ENCODE measurements at regions not wholly inside any gene's neighbourhood (a gene's known extent, or its start where the extent isn't known, plus 50 kb on each side); places are given as distances from the start of the nearest gene placed in this dataset.

DNA sequence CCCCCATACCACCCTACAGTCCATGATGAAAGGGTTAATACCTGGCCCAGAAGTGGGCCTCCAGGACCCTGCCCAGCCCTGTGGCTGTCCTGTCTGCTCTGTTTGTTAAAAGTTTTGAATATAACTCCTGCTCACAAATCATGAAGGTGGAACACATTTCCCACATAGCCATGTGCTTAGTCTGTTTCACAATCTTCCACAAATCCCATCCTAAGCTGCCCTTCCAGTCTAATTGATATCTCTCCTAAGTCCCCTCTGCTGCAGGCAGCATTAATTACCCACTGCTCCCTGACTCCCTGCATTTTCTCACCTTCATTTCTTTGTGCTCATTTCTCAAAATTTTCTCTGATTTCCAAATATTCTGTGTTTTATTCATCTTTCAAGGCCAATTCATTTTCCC lies 142.6 kb downstream of the AASDH start:
- Histone ChIP-seq H3K27ac (ENCODE audit: low read depth, low read length) (no peak overlapping the region), H3K4me2 (ENCODE audit: low read length) (no peak overlapping the region), H3K4me3 (replicated peaks in 1 of 2; ENCODE audit: low read depth in 1 of 2, low read length in 2 of 2) (no peak overlapping the region), H3K9ac (ENCODE audit: low read length) (no peak overlapping the region), H3K4me1 (ENCODE audit: control insufficient read depth in 1 of 2, insufficient read depth in 2 of 2, low read length in 2 of 2) (no peaks in the 10 kb centered on the region), H3K27me3 (ENCODE audit: insufficient read depth, low read length) (no peaks in the 10 kb centered on the region), H3K9me3 (ENCODE audit: control insufficient read depth in 1 of 2, insufficient read depth in 1 of 2, low read depth in 1 of 2, low read length in 2 of 2) (no peaks in the 10 kb centered on the region), H3K9me2 (ENCODE audit: insufficient read depth) (no peaks in the 10 kb centered on the region), H4K20me1 (ENCODE audit: insufficient read depth) (no peaks in the 10 kb centered on the region), H3K79me2 (ENCODE audit: insufficient read depth, low read length) (no peaks in the 10 kb centered on the region), H3K36me3 (ENCODE audit: control insufficient read depth in 1 of 2, insufficient read depth in 2 of 2, low read length in 2 of 2) (no peaks in the 10 kb centered on the region), H2AFZ (ENCODE audit: low read depth, low read length, poor library complexity, severe bottlenecking) (no peak overlapping the region)
- no peak for TF ChIP-seq EGR1 (IDR thresholded peaks at IDR 0.05; ENCODE audit: low read depth)
- TF ChIP-seq, protein P1, sequence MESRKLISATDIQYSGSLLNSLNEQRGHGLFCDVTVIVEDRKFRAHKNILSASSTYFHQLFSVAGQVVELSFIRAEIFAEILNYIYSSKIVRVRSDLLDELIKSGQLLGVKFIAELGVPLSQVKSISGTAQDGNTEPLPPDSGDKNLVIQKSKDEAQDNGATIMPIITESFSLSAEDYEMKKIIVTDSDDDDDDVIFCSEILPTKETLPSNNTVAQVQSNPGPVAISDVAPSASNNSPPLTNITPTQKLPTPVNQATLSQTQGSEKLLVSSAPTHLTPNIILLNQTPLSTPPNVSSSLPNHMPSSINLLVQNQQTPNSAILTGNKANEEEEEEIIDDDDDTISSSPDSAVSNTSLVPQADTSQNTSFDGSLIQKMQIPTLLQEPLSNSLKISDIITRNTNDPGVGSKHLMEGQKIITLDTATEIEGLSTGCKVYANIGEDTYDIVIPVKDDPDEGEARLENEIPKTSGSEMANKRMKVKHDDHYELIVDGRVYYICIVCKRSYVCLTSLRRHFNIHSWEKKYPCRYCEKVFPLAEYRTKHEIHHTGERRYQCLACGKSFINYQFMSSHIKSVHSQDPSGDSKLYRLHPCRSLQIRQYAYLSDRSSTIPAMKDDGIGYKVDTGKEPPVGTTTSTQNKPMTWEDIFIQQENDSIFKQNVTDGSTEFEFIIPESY (IDR thresholded peaks at IDR 0.05; ENCODE audit: extremely low read depth, insufficient replicate concordance, low read length): no peak
- RAD21 ChIA-PET (ENCODE audit: low non-redundant PET in 1 of 2, low total read pairs in 2 of 2, uncharacterized antibody in 2 of 2, unreplicated experiment in 2 of 2): no interaction called here
- intact Hi-C loops (cut with micrococcal nuclease): no loop called here
- CTCF ChIA-PET: interaction anchor here (1.3 kb wide), 1 partner anchor 592 kb away, joined by 3 read pairs; no protein-coding TSS in a partner anchor
- ATAC-seq (no peak), DNase-seq (ENCODE audit: low read depth, low spot score) (no peak)
- POLR2A ChIA-PET: no interaction called here
- no TSS peak for BruUV-seq (replicated peaks)

DNA sequence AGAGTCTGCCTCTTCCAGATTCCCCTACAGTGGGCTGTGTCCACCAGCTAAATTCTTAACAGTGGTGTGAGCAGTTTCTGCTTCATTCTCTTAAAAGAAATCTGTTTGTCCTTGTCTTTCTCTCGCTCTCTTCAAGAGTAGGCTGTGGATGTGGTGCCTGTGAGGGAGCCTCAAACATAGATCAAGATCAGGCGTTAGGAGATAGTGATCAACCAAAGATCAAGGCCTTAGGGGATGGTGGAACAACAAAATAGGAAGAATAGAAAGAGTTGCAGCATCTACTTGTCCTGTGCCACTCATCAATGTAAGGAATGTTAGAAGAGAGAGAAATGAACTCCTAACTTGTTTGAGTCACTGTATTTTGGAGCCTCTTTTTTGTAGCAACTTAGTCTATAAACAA lies 144.2 kb downstream of the AASDH start:
- BruUV-seq (replicated peaks): no TSS peak
- CTCF ChIA-PET: no interaction called here
- intact Hi-C loops (cut with micrococcal nuclease): no loop called here

More for the DNA sequence above, 144.2 kb downstream of the AASDH start:
- no peak for ATAC-seq
- Histone ChIP-seq H3K4me2 (ENCODE audit: low read length) (no peak overlapping the region), H3K27ac (ENCODE audit: low read depth, low read length) (no peak overlapping the region), H3K4me3 (replicated peaks in 1 of 2; ENCODE audit: low read depth in 1 of 2, low read length in 2 of 2) (no peak overlapping the region), H3K9me3 (ENCODE audit: control insufficient read depth in 1 of 2, insufficient read depth in 1 of 2, low read depth in 1 of 2, low read length in 2 of 2) (no peaks in the 10 kb centered on the region), H3K9me2 (ENCODE audit: insufficient read depth) (no peaks in the 10 kb centered on the region), H4K20me1 (ENCODE audit: insufficient read depth) (no peaks in the 10 kb centered on the region), H3K79me2 (ENCODE audit: insufficient read depth, low read length) (no peaks in the 10 kb centered on the region), H2AFZ (ENCODE audit: low read depth, low read length, poor library complexity, severe bottlenecking) (no peak overlapping the region), H3K4me1 (ENCODE audit: control insufficient read depth in 1 of 2, insufficient read depth in 2 of 2, low read length in 2 of 2) (no peaks in the 10 kb centered on the region), H3K27me3 (ENCODE audit: insufficient read depth, low read length) (no peaks in the 10 kb centered on the region), H3K36me3 (ENCODE audit: control insufficient read depth in 1 of 2, insufficient read depth in 2 of 2, low read length in 2 of 2) (no peaks in the 10 kb centered on the region), H3K9ac (ENCODE audit: low read length) (no peak overlapping the region)
- no peak for TF ChIP-seq ELF1 (IDR thresholded peaks at IDR 0.05; ENCODE audit: borderline replicate concordance, low read depth)
- no peak for TF ChIP-seq YY1 (IDR thresholded peaks at IDR 0.05; ENCODE audit: extremely low read depth, insufficient replicate concordance, low read depth, low read length)
- no peak for TF ChIP-seq POLR2AphosphoS5 (IDR thresholded peaks at IDR 0.05; ENCODE audit: low read depth, low read length)
- no peak for TF ChIP-seq TCF7L2 (IDR thresholded peaks at IDR 0.05; ENCODE audit: borderline replicate concordance, extremely low read depth, insufficient read depth, insufficient read length)
- no peak for DNase-seq (ENCODE audit: low read depth, low spot score)
- POLR2A ChIA-PET: no interaction called here
- RAD21 ChIA-PET (ENCODE audit: low non-redundant PET in 1 of 2, low total read pairs in 2 of 2, uncharacterized antibody in 2 of 2, unreplicated experiment in 2 of 2): no interaction called here

Measured in HCT116 (cell line).